SIG-M5 treated with dmso at 0.1 percent for 504 hours (cell line): ENCODE measurements at regions not wholly inside any gene's neighbourhood (a gene's known extent, or its start where the extent isn't known, plus 50 kb on each side); places are given as distances from the start of the nearest gene placed in this dataset.

Experiments used
- DNase-seq: peaks from one replicate; lab custom pipeline; 2025; ENCODE audit not compliant: unreplicated experiment; lab: John Stamatoyannopoulos, UW

DNA sequence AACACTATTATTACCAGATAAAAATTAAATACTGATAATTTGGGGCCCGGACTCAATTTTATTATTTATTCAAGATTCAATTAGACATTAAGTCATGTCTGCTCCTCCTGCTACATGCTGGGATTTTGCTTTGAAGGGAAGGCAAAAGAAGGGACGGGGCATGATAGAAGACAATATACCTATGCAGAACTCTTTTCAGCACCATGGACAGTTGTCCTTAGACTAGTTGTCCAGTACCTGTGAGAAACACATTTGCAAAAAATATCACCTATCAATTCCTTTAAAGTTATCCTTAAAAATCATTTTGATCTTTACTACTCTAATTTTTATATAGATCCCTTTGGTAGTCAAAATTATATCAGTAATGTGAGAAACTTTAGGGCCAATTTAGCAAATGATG, 100.2 kb upstream of the SULT1C3 start:
- DNase-seq: peak; percentile 11

DNA sequence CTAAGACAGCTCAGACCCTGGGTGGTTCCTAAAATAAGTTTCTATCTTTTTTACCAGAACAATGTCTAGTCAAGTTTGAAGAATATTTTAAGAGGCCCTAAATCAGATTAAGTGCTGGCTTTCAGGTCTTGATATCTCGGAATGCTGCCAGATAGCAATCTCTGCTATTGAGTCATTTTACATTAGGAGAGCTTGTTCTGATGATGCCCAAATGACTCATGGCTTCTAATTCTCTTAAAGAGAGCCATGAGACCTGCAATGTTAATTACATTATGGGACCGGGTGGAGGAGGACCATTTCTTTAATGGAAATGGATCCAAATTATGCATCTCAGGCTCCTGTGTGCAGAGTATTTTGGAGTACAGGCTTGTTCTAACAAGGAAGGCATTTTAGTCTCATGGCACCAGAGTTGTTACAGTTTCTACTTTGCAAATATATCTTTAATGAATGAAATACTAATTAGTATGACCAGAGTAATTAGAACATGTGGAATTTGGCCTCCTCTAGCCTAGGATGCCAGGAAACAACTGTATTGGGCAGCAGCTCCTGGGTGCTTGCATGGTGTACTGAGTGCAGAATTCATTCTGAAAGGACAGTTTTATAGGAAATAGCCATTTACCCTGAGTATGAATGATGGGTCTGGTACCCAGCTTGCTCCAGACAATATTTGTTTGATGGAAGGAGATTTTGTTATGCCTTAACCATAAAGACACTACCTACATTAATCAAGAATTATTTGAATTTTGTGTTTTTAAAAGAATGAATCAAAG, 94.0 kb upstream of the SULT1C3 start:
- no peak for DNase-seq

DNA sequence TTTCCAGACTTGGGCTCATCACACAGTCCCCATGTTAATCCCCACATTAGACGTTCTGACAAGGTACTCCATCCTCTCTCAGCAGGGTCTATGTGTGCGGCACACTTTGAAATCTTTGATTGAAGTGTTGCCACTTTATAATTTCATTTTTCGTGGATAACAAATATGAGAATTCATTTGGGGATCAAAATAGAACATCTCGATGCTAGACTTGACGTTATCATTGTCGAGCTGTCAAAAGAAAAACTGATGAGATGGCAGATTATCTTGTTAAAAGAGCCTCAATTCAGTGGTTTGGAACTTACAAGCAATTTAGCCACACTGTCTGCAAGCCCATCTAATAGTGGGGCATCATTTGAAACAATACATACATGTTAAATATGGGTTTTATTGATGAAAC, 91.2 kb upstream of the SULT1C3 start:
- no peak for DNase-seq

DNA sequence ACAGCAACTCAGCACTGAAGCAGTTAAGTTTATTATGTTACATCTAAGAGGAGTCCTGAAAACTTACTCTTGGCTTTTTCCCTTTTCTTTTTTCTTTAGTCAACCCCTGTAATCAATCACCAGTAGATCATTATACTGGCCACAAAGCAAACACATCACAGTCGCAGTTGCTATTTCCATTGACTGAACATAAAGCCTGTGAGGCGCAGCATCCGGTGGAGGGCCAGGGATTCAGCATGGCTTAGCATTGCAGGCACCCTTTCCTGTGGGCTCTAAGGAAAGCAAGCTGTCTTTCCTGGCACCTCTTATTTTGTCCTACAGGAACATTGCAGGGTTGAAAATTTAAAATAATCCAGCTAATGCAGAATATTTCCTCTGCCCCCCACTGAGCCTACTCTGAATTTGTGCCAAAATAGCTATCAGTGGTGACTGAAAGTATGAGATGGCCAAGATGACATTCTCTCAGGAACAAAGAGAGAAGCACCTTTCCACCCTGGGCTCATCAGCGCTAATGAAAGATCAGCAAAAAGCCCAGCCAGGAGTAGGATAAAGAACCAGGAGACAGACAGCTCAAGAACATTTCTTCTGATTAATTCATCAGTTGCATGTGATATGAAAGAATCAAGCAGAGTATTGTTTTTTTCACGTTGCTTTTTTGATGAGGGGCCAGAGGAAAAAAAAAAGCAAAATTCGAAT, 85.3 kb upstream of the SULT1C3 start:
- no peak for DNase-seq

DNA sequence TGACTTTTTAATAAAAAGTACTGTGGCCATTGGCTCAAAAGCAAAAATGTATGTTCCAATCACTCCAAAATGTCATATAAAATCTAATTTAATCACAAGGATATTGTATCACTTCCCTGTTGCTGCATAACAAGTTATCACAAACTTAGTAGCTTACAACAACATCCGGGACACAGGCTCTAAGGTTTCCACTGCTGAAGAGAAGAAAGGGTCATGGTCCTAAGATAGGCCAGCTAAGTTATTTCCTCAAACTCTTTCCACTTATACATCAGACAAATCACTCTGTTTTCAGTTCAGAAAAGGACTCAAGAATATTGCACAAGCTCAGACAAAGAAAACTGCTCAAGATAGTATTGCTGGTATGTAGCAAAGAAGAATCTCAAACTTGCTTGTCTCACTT, 78.5 kb upstream of the SULT1C3 start:
- no peak for DNase-seq

DNA sequence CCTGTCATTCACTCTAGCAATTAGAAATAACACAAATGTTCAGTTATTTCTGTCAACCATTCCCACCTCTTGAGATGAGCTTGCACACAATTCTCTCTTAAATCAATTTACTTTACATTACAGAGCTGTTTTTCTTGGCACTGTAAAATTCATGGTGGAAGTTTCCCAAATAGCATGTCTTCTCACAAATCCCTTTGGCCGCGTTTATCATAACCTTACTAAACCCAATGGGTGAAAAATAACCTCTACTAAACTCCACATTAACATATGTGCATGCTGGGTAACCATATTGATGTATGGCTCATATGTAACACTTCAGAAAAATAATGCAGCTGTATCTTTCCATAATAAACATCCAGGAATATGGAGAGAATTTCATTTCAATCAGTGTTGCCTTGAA, 75.5 kb upstream of the SULT1C3 start:
- DNase-seq: no peak

DNA sequence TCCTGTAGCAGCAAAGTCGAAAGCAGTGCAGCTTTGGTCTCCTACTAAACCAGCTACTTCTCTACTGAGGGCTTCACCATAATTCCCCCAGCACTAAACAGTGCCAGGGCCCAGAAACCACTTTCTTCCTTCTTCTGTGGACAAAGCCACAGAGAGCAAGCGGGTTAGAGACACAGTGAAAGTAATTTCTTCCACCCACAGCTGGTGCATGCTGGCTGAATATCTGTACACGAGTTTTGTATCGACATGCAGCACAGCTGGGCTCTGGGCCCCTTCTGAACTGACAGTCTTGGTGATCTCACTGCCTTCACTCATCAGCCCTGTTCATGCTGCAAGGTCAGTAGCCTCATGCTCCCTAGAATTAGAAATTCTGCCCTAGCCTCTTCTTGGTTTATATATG, 74.0 kb upstream of the SULT1C3 start:
- no peak for DNase-seq

DNA sequence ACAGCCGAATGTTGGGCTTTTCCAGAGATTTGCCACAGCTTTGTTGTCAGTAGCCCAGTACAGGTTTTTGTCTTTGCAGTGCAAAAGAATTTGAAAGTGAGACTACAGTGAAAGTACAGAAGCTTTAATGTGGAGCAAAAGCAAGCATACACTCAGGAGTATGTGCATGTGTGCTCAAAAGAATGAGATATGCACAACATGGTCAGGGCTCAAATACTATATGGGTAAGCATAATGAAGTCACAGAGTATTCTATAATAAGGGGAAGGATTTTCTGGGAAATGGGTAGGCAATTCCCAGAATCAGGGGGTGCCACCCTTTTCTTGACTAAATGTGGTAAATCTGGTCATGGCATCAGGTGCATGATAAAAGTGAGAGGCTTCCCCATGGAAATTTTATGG, 72.1 kb upstream of the SULT1C3 start:
- DNase-seq: no peak

DNA sequence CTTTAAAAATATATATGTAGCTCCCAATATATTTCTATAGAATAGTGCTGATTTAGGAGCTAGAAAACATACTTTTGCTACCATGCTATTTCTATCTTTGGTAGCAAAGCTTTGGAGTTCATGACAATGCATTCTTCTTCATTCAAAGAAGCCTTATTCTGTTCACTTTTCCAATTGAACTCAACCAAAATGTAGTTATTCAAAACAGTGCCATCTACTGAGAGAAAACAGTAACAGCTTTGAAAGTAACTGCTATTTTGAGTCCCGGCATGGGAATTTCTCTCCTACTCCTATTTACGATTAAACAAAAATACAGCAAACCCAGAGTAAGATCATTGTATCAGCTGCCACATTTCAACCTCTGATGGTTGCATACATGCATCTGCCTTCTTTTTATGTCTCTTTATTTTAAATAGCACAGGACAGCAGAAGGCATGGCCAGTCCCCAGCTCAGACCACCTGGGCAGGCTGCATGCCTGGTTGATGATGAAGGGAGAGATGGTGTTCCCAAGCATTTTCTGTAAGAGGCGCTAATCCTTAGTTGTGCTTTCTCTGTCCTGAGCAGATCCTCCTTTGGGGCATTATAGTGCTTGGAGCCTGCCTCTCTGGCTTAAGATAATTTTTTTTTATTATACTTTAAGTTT, 69.7 kb upstream of the SULT1C3 start:
- peak; percentile 41 for DNase-seq

DNA sequence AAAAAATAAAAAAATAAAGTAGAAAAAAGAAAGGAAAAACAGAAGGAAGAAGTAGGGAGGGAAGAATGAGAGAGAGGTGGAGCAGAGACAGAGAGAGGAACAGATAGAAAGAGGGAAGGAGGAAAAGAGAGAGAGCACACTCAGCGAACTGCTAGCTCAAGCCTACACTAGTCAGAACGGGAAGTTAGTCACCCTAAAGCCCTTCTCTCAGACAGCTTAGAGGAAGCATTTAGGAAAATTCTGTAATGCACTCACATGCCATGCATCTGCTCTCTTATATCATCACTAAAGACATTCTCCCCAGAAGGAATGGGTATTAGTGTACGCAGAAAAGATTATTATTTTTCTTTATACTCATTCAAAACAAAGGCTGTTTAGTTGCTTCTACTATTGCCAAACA, 68.1 kb upstream of the SULT1C3 start:
- no peak for DNase-seq

DNA sequence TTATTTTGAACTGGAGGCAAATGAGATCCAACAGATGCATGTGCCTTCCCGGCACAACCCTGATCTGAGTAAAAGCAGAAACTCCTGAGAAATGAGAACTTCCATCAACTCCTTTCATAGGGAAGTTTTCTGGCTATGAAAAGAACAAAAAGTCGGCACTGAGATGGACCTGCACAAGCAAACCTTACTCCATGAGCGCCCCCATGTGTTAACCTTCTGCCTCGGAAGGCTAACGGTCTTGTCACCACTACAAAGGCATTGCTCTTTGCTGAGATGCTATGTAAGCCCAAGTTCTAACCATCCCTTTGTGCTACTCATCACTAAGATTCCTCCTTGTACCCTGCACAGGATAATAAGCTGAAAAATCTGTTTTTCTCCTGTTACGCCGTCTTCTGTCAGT, 57.3 kb upstream of the SULT1C3 start:
- peak; percentile 7 for DNase-seq

DNA sequence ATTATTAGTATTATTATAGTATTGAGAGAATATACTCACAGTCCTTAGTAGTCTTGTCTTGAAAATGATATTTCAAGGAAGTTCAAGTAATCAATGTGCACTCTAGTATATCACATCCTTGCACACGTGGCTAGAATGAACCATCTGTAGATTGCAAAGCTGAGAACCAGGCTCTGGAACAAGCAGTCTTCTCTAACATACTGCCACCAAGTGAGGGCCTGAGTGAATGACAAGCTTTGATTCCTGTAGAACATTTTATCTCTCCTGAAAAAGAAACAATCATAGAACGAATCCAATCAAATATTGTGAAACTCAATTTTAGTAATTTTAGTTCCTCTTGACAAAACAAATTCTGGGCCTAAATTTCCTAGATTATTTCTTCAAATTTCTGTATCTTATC, 55.3 kb upstream of the SULT1C3 start:
- DNase-seq: no peak

DNA sequence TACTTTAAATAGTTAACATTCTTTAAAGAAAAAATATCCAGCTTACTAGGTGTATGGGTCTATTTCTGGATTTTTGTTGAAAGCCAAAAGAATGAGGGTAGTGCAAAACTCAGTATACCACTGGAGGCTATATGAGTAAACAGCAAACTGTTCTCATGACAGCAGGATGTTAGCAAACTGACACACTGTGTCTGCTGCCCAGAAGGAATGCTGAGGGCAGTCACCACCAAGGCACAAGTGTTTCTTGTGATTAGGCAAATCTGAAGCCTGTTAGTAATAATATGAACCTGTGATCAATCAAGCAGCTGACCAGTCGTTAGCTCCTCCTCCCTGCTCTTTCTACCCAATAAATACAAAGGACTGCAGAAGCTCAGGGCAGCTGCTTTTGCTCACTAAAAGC, 50.5 kb upstream of the SULT1C3 start:
- DNase-seq: no peak
